Lung microvascular endothelial cell (primary cell): ENCODE measurements at regions not wholly inside any gene's neighbourhood (a gene's known extent, or its start where the extent isn't known, plus 50 kb on each side); places are given as distances from the start of the nearest gene placed in this dataset.
"Not testable (repeated sequence)": the region's sequence is repeated elsewhere in the genome, so short reads cannot be mapped to it uniquely, and the experiment has no call there.

ENCODE experiments used
- DNase-seq, 2 donors: peaks; one replicate each; pipeline versions ENCODE4 v3.0.0 to v3.0.0-alpha.2; 2010; ENCODE audit warnings: low read depth in 2 of 2

- DNase-seq, result no peak
Measured at GRCh38 chr9:111744363-111744762, 50.4 kb downstream of the SHOC1 start.

GRCh38 chr9:111743275-111743674 lies 51.5 kb downstream of the SHOC1 start:
- peak in 1 of 2 donors; percentile 64 for DNase-seq

GRCh38 chr9:111740739-111741138 lies 54.0 kb downstream of the SHOC1 start:
- DNase-seq, result no peak

GRCh38 chr9:111736714-111737113 lies 58.0 kb downstream of the SHOC1 start:
- DNase-seq, result no peak

- DNase-seq, result not testable (repeated sequence)
Measured at GRCh38 chr9:111735344-111735743, 59.4 kb downstream of the SHOC1 start.

- no peak for DNase-seq
Measured at GRCh38 chr9:111731928-111732327, 62.8 kb downstream of the SHOC1 start.

GRCh38 chr9:111730937-111731567 lies 63.7 kb downstream of the SHOC1 start:
- peak in 1 of 2 donors; percentile 48 for DNase-seq

- peak; percentile 2 to 54 for DNase-seq
Measured at GRCh38 chr9:111728617-111729366, 65.9 kb downstream of the SHOC1 start.

- DNase-seq, result no peak
Measured at GRCh38 chr9:111728143-111728542, 66.6 kb downstream of the SHOC1 start.

- DNase-seq, result no peak
Measured at GRCh38 chr9:111726949-111727348, 65.5 kb downstream of the GNG10 start.

- DNase-seq, result peak in 1 of 2 donors; percentile 1
Measured at GRCh38 chr9:111720174-111720573, 58.8 kb downstream of the GNG10 start.
